ENCODE measurements at regions not wholly inside any gene's neighbourhood (a gene's known extent, or its start where the extent isn't known, plus 50 kb on each side); places are given as distances from the start of the nearest gene placed in this dataset.

DNA sequence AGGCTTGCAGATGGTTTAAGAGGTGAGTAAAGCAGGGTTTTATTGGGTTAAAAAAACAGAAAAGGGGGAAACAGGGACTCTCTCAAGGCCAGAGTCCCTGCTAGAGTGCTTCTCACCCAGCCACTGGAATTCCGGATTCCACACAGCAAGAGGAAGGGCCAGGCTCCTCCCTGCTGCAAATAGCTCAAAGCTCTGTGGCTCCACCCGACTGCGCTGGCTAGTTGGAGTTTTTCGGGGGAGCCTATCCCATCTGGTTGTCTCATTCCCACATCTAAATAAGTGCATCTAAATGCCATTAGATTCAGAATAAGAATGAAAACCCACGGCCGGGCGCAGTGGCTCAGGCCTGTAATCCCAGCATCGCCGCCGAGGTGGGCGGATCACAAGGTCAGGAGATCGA, 791.5 kb downstream of the SLC16A7 start:
- TF ChIP-seq, protein P1, sequence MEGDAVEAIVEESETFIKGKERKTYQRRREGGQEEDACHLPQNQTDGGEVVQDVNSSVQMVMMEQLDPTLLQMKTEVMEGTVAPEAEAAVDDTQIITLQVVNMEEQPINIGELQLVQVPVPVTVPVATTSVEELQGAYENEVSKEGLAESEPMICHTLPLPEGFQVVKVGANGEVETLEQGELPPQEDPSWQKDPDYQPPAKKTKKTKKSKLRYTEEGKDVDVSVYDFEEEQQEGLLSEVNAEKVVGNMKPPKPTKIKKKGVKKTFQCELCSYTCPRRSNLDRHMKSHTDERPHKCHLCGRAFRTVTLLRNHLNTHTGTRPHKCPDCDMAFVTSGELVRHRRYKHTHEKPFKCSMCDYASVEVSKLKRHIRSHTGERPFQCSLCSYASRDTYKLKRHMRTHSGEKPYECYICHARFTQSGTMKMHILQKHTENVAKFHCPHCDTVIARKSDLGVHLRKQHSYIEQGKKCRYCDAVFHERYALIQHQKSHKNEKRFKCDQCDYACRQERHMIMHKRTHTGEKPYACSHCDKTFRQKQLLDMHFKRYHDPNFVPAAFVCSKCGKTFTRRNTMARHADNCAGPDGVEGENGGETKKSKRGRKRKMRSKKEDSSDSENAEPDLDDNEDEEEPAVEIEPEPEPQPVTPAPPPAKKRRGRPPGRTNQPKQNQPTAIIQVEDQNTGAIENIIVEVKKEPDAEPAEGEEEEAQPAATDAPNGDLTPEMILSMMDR (optimal IDR thresholded peaks at IDR 0.05 in 1 of 3, IDR thresholded peaks at IDR 0.05 in 1 of 3, conservative IDR thresholded peaks at IDR 0.05 in 1 of 3; ENCODE audit: extremely low read depth in 1 of 3, insufficient read depth in 2 of 3, low read length in 3 of 3): no peak
- TF ChIP-seq EZH2 (IDR thresholded peaks at IDR 0.05; ENCODE audit: low read length): no peak
